ENCODE measurements at regions not wholly inside any gene's neighbourhood (a gene's known extent, or its start where the extent isn't known, plus 50 kb on each side); places are given as distances from the start of the nearest gene placed in this dataset.
"Not testable (repeated sequence)": the region's sequence is repeated elsewhere in the genome, so short reads cannot be mapped to it uniquely, and the experiment has no call there.

DNA sequence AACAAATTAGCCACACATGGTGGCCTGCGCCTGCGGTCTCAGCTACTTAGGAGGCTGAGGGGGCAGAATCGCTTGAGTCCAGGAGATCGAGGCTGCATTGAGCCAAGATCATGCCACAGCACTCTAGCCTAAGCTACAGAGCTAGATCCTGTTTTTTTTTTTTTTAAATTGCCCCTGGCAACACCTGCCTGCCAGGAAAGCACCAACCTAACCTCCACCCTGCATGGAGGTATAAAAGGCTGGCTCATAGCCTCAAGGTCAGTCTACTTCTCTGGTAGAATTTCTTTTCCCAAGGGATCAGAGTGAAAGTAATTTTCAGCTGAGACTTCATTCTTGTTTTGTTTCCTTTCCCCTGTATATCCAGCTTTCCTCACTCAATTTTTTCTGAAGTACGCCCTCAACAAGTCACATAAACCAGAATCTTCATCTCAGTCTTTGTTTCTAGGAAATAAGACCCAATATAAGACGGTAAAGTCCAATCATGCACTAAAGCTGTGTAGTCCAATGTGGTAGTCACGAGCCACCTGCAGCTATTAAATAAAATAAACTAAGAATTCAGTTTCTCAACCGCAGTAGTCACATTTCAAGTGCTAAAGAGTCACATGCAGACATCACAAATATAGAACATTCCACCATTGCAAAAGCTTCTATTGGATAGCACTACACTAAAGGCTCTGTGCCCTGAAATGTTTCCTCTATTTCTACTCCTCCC lies 113.3 kb downstream of the HPGD start:
- Mint-ChIP-seq H3K36me3 (ENCODE audit: low read depth) (no peaks in the 10 kb centered on the region), H3K9me3 (no peaks in the 10 kb centered on the region), H3K4me3 (no peak overlapping the region), H3K4me1 (ENCODE audit: low read depth) (no peaks in the 10 kb centered on the region), H3K27me3 (ENCODE audit: low read depth) (no peaks in the 10 kb centered on the region), H3K27ac (no peak overlapping the region)

DNA sequence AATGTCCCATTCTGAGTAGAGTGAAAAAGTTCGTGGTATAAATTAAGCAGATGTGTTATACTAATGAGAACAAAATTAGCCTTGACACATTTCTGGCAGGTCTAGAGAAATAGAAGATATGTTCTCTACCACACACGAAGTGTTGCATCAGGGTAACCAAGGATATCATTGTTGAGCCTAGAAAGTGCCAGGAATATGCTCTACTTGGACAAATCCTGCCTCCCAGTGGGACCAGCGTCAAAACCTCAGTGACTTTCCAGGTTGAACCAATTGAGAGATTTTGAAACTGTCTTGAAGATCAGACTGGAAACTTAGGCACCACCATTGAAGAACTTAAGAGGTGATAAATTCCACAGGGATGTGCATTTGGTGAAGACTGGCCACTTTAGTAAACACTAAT lies 115.9 kb downstream of the HPGD start:
- no peaks in the 10 kb centered on the region for H3K27me3 Mint-ChIP-seq (ENCODE audit: low read depth)
- no peaks in the 10 kb centered on the region for H3K36me3 Mint-ChIP-seq (ENCODE audit: low read depth)
- no peaks in the 10 kb centered on the region for H3K9me3 Mint-ChIP-seq

DNA sequence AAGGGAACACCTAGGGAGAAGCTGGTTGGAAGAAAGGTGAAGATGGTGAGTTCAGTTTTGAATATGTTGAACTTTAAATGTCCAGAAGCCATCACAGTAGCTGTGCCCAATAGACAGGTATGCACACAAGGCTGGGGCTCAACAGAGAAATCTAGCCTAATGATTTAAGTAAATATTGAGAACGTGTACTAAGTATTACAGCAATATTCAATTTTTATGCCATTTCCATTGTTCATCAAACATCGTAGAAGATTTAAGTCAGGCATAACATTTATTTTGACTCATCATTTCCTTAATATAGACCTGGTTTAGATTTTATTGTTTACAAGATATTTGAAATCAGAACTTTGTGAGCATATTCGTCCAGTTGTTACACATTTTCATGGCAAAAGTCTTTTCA lies 116.4 kb downstream of the HPGD start:
- no peaks in the 10 kb centered on the region for H3K4me1 Mint-ChIP-seq (ENCODE audit: low read depth)
- H3K27ac Mint-ChIP-seq: no peak overlapping the region
- H3K9me3 Mint-ChIP-seq: no peaks in the 10 kb centered on the region
- no peaks in the 10 kb centered on the region for H3K36me3 Mint-ChIP-seq (ENCODE audit: low read depth)
- H3K4me3 Mint-ChIP-seq: no peak overlapping the region
- H3K27me3 Mint-ChIP-seq (ENCODE audit: low read depth): no peaks in the 10 kb centered on the region

More for the DNA sequence above, 115.9 kb downstream of the HPGD start:
- Mint-ChIP-seq H3K4me3 (no peak overlapping the region), H3K27ac (no peak overlapping the region), H3K4me1 (ENCODE audit: low read depth) (no peaks in the 10 kb centered on the region)

DNA sequence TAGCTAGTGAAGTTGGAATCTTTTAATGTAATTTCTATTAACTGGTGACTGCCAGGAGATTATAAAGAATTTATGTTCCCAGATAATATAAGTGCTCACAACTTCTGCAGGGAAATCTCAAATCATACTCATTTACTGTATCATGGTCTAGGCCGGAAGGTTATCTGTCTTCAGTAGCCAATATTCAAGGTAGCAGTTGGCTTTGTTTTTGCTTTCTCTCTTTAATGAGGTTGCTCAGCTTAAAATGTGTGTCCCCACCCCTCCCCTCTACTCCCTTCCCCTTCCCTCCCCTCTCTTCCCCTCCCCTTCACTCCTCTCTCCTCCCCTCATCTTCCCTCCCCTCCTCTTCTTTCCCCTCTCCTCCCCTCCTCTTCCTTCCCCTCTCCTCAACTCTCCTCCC lies 117.6 kb downstream of the HPGD start:
- no peaks in the 10 kb centered on the region for H3K9me3 Mint-ChIP-seq
- H3K27me3 Mint-ChIP-seq (ENCODE audit: low read depth): no peaks in the 10 kb centered on the region
- H3K27ac Mint-ChIP-seq: no peak overlapping the region
- H3K36me3 Mint-ChIP-seq (ENCODE audit: low read depth): no peaks in the 10 kb centered on the region
- no peak overlapping the region for H3K4me3 Mint-ChIP-seq
- H3K4me1 Mint-ChIP-seq (ENCODE audit: low read depth): no peaks in the 10 kb centered on the region

DNA sequence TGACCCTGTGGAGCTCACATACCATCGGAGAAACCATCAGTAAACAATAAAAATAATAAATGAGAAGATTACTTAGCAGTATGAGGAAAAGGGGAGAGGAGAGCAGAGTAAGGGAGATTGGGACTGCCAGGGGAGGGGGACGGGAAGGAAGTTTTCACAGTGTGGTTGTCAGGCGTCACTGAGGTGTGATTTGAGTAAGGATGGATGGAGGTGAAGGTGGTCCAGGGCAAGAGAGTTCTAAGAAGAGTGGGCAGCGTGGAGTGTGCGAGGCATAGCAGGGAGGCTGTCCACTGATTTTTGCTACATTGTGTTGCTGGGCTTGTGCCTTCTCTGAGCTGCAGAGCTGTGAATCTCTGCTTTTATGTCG lies 119.1 kb downstream of the HPGD start:
- Mint-ChIP-seq H3K27ac (no peak overlapping the region), H3K27me3 (ENCODE audit: low read depth) (no peaks in the 10 kb centered on the region), H3K4me3 (no peak overlapping the region), H3K9me3 (no peaks in the 10 kb centered on the region), H3K4me1 (ENCODE audit: low read depth) (no peaks in the 10 kb centered on the region), H3K36me3 (ENCODE audit: low read depth) (no peaks in the 10 kb centered on the region)

DNA sequence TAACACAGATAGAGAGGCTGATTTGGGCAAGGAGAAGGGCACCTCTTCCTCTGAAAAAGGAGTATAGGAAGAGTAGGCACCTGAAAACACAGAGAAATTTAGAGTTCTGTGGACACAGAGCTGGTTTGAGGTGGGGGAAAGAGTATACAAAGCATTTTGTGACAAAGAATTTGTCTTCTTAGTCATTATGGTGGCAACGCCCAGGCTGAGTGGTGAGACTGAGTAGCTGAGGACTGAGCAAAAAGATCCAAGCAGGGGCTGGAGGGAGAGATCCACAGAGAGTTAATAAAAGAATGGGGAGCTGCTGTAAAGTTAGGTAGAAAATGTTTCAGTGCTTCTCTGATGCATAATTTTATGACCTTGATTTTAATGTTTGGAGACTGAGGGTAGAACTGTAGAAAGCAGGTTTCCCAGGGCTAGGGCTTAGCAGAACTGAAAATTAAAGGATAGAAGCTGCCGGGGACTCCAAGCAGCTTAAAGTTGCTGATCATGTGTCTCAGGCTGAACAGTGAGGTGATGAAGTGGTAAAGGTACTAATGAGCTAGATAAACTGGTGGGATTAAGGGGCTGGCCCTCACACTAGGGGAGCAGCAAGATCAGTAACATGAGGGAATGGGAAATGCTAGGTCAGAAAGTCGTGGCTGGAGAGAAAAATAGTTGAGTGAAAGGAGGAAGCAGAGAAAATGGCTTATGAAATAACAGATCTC lies 118.9 kb downstream of the CEP44 start:
- Mint-ChIP-seq H3K4me3 (no peak overlapping the region), H3K27me3 (ENCODE audit: low read depth) (no peaks in the 10 kb centered on the region), H3K4me1 (ENCODE audit: low read depth) (no peaks in the 10 kb centered on the region), H3K9me3 (no peaks in the 10 kb centered on the region), H3K36me3 (ENCODE audit: low read depth) (no peaks in the 10 kb centered on the region), H3K27ac (no peak overlapping the region)

DNA sequence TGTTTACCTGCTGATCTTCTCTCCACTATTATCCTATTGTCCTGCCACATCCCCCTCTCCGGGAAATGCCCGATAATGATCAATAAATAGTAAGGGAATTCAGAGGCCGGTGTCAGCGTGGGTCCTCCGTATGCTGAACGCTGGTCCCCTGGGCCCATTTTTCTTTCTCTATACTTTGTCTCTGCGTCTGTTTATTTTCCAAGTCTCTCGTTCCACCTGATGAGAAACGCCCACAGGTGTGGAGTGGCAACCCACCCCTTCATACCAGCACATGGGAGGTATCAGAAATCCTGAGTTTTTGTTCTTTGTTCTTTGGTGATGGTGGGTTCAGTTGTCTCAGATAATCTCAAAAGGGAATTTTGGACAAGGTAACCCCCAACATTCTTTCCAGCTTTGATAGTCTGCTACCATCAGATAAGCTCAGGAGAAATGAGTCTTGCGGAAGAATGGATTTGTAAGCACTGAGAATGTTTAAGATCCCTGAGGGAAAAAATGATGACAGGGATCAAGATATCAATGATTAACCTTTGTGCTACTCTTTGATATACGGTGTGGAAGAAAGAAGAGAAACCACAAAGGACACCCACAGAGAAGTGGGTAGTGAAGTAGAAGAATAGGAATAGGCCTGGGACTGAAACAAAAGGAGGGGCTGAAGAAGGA lies 117.9 kb downstream of the CEP44 start:
- Mint-ChIP-seq H3K4me1 (ENCODE audit: low read depth) (no peaks in the 10 kb centered on the region), H3K27ac (no peak overlapping the region), H3K36me3 (ENCODE audit: low read depth) (no peaks in the 10 kb centered on the region), H3K4me3 (no peak overlapping the region), H3K27me3 (ENCODE audit: low read depth) (no peaks in the 10 kb centered on the region), H3K9me3 (no peaks in the 10 kb centered on the region)

DNA sequence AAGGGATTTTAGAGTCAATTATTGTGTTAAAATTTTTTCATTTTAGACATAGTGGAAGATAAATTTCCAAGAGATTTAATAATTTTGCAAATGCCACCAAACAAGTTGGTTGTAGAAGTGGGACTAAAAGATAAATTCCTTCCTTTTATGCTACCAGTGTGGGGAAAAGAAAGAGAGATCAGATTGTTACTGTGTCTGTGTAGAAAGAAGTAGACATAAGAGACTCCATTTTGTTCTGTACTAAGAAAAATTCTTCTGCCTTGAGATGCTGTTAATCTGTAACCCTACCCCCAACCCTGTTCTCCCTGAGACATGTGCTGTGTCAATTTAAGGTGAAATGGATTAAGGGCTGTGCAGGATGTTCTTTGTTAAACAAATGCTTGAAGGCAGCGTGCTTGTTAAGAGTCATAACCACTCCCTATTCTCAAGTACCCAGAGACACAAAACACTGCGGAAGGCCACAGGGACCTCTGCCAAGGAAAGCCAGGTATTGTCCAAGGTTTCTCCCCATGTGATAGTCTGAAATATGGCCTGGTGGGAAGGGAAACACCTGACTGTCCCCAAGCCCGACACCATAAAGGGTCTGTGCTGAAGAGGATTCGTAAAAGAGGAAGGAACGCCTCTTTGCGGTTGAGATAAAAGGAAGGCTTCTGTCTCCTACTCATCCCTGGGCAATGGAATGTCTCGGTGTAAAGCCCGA lies 117.0 kb downstream of the CEP44 start:
- not testable (repeated sequence) for H3K36me3 Mint-ChIP-seq (ENCODE audit: low read depth); H3K4me3 Mint-ChIP-seq; H3K4me1 Mint-ChIP-seq (ENCODE audit: low read depth); H3K27me3 Mint-ChIP-seq (ENCODE audit: low read depth); H3K9me3 Mint-ChIP-seq; H3K27ac Mint-ChIP-seq

DNA sequence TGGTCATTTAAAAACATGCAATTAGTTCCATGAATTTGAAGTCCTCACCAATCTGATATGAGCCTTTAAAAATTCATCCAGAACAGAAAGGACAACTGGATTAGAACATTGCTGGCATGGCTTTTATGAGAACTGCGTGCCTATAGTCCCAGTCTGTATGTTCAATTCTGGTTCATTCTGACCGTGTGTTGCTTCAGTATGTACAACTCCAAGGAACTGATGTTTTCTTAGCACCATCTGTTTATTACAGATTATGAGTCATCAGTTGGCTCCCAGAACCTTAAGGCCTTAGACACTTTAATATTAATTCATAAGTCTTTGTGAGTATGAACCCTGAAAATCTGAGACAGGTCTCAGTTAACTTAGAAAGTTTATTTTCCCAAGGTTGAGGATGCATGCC lies 115.0 kb downstream of the CEP44 start:
- H3K4me1 Mint-ChIP-seq (ENCODE audit: low read depth): no peaks in the 10 kb centered on the region
- no peak overlapping the region for H3K4me3 Mint-ChIP-seq
- H3K9me3 Mint-ChIP-seq: no peaks in the 10 kb centered on the region
- H3K27me3 Mint-ChIP-seq (ENCODE audit: low read depth): no peaks in the 10 kb centered on the region
- no peak overlapping the region for H3K27ac Mint-ChIP-seq
- H3K36me3 Mint-ChIP-seq (ENCODE audit: low read depth): no peaks in the 10 kb centered on the region

DNA sequence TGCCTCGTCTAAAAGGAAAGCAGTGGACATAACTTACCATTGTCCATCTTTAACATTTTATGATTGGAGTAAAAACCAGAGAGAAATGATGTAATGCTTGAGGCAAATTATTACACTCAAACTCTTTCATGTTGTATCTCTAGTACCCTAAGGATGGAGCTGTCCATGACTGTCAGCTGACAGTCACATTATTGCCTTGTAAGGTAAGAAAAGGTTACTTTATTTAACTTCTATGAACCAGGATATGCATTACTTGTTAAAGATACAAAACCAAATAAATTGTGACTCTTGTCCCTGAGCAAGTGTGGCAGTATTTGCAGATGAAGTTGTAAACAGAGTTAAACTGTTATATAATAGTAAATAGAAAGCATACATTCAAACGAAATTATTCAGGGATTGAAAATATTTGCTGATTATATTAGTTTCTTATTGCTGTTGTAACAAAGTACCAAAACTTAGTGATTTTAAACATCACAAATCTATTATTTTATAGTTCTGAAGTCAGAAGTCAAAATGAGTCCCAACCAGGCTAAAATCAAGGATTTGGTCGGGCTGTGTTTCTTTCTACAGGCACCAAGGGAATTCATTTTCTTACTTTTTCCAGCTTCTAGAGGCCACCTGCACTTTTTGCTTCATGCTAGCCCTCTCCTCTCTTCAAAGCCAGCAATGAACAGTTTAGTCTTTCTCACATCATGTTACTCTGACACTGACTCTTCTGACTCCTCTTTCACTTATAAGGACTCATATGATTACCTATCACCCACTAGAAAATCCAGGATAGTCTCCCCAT lies 113.8 kb downstream of the CEP44 start:
- Mint-ChIP-seq H3K4me3 (no peak overlapping the region), H3K27ac (no peak overlapping the region), H3K9me3 (no peaks in the 10 kb centered on the region), H3K27me3 (ENCODE audit: low read depth) (no peaks in the 10 kb centered on the region), H3K4me1 (ENCODE audit: low read depth) (no peaks in the 10 kb centered on the region), H3K36me3 (ENCODE audit: low read depth) (no peaks in the 10 kb centered on the region)

DNA sequence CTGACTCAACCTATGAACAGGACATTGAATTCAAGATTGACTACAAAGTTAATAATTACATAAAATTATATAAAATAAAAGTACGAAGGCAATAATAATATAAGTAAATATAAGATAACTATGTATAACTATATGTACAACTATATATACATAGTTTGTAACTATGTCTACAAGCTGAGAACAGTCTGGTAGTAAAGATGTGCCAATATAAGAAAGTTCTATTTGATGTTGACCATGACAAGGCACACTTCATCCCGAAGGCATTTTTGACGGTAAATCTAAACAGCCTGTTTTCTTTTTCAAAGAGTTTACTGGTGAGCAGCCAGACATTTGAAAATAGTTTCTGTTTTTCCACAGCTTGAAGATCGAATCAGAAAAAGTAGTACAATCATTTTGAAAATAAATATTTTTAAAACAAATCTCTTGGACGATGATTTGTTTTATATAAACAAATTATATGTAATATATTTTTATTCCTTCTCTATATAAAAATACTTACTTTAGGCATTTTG lies 112.9 kb downstream of the CEP44 start:
- no peak overlapping the region for H3K4me3 Mint-ChIP-seq
- no peaks in the 10 kb centered on the region for H3K36me3 Mint-ChIP-seq (ENCODE audit: low read depth)
- no peaks in the 10 kb centered on the region for H3K27me3 Mint-ChIP-seq (ENCODE audit: low read depth)
- H3K27ac Mint-ChIP-seq: no peak overlapping the region
- no peaks in the 10 kb centered on the region for H3K9me3 Mint-ChIP-seq
- no peaks in the 10 kb centered on the region for H3K4me1 Mint-ChIP-seq (ENCODE audit: low read depth)

DNA sequence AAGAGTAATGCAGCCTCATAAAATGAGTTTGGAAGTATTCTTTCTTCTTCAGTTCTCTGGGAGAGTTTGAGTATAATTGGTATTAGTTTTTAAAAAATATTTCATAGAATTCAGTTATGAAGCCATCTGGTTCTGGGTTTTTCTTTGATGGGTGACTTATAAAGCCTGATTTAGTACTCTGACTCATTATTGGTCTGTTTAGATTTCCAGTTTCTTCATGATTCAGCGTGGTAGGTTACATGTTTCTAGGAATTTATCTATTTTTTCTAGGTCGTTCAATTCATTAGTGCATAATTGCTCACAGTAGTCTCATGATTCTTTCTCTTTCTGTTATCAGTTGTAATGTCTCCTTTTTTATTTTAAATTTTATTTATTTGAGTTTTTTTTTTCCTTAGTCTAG lies 111.2 kb downstream of the CEP44 start:
- Mint-ChIP-seq H3K4me3 (no peak overlapping the region), H3K4me1 (ENCODE audit: low read depth) (no peaks in the 10 kb centered on the region), H3K9me3 (no peaks in the 10 kb centered on the region), H3K36me3 (ENCODE audit: low read depth) (no peaks in the 10 kb centered on the region), H3K27me3 (ENCODE audit: low read depth) (no peaks in the 10 kb centered on the region), H3K27ac (no peak overlapping the region)

DNA sequence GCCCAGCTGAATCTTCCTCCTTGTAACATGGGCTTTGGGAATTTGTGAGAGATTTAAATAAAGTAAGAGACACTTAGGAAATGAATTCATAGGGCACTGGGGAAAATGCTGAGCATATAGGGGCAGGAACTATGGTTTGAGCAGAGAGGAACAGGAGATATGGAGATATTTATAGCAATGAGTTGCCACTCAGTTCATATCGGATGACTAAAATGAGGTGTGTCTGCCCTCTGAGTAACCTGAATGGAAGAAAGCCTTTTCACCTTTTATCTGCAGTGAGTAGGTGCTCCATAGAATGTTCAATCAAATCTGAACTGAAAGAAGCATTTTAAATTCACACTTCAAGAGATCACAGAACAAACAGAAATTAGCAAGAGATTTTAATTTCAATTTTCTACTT lies 105.7 kb downstream of the CEP44 start:
- Mint-ChIP-seq H3K4me1 (ENCODE audit: low read depth) (no peaks in the 10 kb centered on the region), H3K4me3 (no peak overlapping the region), H3K27ac (no peak overlapping the region), H3K27me3 (ENCODE audit: low read depth) (peaks cover 4% of the 10 kb centered on the region), H3K9me3 (no peaks in the 10 kb centered on the region), H3K36me3 (ENCODE audit: low read depth) (no peaks in the 10 kb centered on the region)

All from T-helper 1 cell treated with Interleukin-12 subunit alpha and Interleukin-12 subunit beta and Interleukin-4 antibody, amounts not matched to agents 30 μg/mL and 1 μg/mL, for 36 hours (primary cell).